ENCODE measurements at regions not wholly inside any gene's neighbourhood (a gene's known extent, or its start where the extent isn't known, plus 50 kb on each side); places are given as distances from the start of the nearest gene placed in this dataset.

DNA sequence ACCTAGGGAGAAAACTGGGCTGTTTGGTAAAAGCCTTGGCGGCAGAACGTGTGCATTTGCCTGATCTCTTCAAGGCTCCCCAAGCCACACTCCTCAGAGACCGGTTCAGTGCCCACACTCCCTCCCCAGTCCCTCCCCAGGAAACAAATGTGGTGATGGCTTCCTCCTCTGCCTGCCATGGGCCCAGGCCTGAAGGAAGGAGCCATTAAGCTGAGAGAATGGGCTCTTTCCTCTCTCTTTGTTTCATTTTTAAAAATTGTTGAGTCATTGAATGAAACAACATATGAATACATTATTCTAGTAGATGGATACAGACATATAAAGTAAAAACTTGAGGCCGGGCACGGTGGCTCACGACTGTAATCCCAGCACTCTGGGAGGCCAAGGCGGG lies 50.6 kb upstream of the YWHAQ start:
- DNase-seq: peak; percentile 25 to 51 (median 27)

DNA sequence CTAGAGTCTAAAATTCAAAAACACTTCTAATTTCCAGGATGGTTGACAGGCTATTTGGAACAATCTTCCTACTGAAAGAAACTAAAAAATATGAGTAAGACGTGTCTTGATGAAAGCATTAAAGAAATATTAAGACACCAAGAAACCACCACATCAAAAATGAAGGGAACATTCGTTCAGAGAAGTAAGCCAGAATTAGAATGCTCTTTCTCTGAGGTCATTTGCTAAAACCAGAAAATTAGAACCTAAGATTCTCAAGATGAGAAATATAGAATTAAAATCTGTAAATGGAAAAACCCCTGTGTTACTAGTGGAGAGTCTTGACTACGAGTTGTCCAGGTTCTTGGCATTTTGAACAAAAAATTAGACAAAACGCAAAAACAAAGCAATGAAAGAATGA lies 54.8 kb upstream of the YWHAQ start:
- no peak for DNase-seq

- no peak for DNase-seq
Measured at GRCh38 chr2:9686061-9686460, 55.3 kb upstream of the YWHAQ start.

- DNase-seq: peak in 2 of 3 donors; percentile 59 to 64
Measured at GRCh38 chr2:9690252-9690651, 59.5 kb upstream of the YWHAQ start.

GRCh38 chr2:9690716-9691498 lies 60.1 kb upstream of the YWHAQ start:
- no peak for DNase-seq

DNA sequence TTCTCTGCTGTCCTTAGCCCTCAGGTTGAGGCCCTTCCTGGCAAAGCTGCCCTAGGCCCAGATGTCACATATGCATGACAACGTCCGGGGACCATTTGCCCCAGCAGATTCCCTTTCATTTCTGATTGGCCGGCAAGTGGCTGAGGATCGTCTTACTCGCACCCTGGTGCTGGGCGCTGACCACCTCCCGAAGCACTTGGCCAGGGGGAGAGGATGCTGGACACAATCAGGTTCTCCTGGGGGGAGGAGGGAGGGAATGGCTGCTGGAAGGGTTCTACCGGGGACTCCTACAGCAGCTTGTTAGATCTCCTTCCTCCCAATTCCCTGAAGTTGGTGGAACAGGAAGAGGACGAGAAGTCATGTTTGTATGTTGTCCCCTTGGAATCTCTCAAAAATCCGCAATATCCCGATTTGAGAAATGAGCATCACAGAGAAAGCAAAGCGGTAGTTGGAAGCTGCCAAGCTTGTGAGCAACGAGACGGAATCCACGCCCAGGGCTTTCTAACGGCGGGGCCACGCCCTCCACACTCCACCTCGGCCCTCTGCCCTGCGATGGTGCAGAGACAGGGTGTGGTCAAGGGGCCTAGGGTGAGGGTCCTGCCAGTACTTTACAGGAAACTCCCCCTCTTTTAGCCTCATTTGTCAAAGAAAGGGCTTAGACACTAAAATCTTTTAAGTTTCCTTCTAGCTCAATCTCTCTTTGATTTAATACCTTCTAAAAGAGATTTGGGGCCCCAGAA lies 61.8 kb upstream of the YWHAQ start:
- DNase-seq: peak in 1 of 3 donors; percentile 38

GRCh38 chr2:9693196-9693491 lies 62.3 kb upstream of the YWHAQ start:
- DNase-seq: peak; percentile 78 to 81 (median 80)

GRCh38 chr2:9693646-9694045 lies 62.8 kb upstream of the YWHAQ start:
- no peak for DNase-seq

GRCh38 chr2:9694661-9695234 lies 64.0 kb upstream of the YWHAQ start:
- no peak for DNase-seq

DNA sequence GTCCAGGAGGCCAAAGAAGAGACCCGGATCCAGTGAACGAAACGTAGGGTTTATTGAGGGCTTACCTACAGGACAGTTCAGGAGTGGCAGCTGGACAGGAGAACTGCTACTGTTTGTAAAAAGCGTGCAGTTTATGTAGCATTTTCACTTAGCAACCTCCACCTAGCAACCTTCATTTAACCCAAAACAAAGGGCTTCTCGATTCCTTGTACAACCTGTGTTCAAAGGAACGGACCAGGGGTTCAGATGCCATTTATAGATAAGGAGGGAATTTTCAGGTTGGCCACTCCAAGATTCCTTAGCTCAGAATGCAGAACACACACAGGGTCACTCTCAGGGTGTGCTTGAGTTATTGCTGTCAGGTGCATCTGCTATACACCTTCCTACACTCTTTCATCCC lies 65.1 kb upstream of the YWHAQ start:
- DNase-seq: no peak

GRCh38 chr2:9696731-9697130 lies 65.9 kb upstream of the YWHAQ start:
- DNase-seq: no peak

GRCh38 chr2:9697909-9698308 lies 67.1 kb upstream of the YWHAQ start:
- DNase-seq: no peak

- peak; percentile 73 to 84 (median 81) for DNase-seq
Measured at GRCh38 chr2:9699139-9700108, 68.6 kb upstream of the YWHAQ start.

GRCh38 chr2:9700109-9700495 lies 69.3 kb upstream of the YWHAQ start:
- DNase-seq: peak; percentile 27 to 59 (median 37)

DNA sequence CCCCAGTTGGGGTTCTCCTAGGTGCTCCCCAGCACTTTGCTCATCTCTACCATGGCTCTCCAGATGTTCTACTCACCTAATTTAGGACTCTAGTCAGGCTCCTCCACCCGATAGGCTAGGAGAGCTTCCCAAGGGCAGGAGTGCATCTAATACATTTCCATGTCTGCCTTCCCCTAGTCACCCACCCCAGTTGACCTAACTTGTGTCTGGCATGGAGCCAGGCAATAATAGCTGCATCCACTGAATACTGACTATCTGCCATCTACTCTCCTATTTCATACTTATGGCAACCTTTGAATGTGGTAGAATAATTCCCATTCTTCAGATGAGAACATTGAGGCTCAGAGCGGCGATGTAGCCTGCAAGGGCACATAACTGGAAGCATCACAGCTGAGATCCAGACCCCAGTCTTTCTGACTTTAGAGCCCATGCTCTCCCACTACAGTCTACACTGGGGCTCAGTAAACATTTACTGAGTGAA lies 71.8 kb upstream of the YWHAQ start:
- DNase-seq: no peak

GRCh38 chr2:9703085-9703678 lies 72.4 kb upstream of the YWHAQ start:
- peak; percentile 92 to 96 (median 93) for DNase-seq

- peak; percentile 90 to 96 (median 93) for DNase-seq
Measured at GRCh38 chr2:9703701-9704221, 73.0 kb upstream of the YWHAQ start.

DNA sequence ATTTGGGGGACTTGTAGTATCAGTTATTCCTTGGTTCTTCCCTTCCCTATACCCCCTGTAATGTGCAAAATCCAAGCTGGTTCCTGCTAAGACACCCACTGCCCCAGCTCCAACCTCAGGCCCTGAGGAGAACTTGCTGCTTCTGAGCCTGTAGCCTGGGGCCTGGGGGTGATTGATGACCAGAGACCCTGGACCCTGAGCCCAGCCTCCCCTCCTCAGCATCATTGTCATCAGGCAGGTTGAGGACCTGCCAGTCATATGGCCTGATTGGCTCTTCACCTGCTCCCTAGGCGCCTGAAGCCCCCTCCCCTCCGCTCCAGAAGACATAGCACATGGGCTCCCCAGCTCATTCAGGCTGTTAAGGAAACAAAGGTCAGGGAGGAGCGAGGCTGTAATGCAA lies 73.8 kb upstream of the YWHAQ start:
- DNase-seq: no peak

GRCh38 chr2:9705196-9705595 lies 74.4 kb upstream of the YWHAQ start:
- DNase-seq: peak; percentile 46 to 57 (median 47)

DNA sequence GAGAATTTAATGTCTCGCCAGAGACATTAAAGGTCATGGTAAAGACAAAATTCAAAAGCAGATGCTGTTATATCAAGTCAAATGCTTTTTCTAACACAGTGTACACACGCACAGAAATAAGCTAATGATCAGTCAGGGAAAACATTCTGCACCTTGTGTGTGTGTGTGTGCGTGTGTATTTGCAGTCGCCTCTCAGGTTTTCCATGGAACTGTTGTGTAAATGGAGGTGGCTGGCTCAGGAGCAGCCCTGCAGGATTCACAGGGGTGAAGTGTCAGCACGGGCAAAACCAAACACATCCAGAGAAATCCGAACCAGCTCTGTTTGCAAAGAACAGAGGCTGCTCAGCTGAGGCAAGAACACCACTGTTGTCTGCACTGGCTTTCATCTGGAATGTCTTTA lies 76.2 kb upstream of the YWHAQ start:
- no peak for DNase-seq

- DNase-seq: no peak
Measured at GRCh38 chr2:9707611-9708160, 76.9 kb upstream of the YWHAQ start.

Data from suppressor macrophage treated with lipopolysaccharide for 1 hour (primary cell).